ENCODE measurements at regions not wholly inside any gene's neighbourhood (a gene's known extent, or its start where the extent isn't known, plus 50 kb on each side); places are given as distances from the start of the nearest gene placed in this dataset.

DNA sequence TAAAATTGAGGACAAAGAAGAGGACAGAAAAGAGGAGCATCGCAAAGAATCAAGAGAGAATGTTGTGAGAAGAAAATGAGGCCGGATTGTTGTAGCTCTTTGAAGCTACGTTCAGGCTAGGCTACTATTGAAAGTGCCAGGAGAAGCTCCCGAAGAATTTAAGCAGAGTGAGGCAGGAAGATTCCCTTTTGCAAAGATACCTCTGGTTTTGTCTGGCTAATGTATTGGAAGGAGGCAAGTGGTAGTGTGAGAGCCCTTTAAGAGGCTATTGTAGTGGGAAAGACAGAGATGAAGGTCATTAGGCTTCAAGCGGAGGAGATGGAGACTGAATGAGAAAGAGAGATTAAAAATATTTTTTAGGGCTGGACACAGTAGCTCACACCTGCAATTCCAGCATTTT lies 476.9 kb upstream of the ADGRL2 start:
- Histone ChIP-seq H3K9me3 (ENCODE audit: control insufficient read depth in 1 of 2, insufficient read depth in 1 of 2, low read length in 2 of 2) (peaks cover 0 to 4% of the 10 kb centered on the region in 2 experiments), H3K27me3 (ENCODE audit: control insufficient read depth in 1 of 2, insufficient read depth in 2 of 2, low read length in 2 of 2) (no peaks in the 10 kb centered on the region), H3K27ac (ENCODE audit: low read depth in 1 of 2, low read length in 2 of 2) (no peak overlapping the region), H3K4me3 (ENCODE audit: low read length) (no peak overlapping the region), H3K36me3 (ENCODE audit: insufficient read depth, low read length) (no peaks in the 10 kb centered on the region), H3K4me1 (ENCODE audit: insufficient read depth, low read length) (no peaks in the 10 kb centered on the region)
- TF ChIP-seq, protein P1, sequence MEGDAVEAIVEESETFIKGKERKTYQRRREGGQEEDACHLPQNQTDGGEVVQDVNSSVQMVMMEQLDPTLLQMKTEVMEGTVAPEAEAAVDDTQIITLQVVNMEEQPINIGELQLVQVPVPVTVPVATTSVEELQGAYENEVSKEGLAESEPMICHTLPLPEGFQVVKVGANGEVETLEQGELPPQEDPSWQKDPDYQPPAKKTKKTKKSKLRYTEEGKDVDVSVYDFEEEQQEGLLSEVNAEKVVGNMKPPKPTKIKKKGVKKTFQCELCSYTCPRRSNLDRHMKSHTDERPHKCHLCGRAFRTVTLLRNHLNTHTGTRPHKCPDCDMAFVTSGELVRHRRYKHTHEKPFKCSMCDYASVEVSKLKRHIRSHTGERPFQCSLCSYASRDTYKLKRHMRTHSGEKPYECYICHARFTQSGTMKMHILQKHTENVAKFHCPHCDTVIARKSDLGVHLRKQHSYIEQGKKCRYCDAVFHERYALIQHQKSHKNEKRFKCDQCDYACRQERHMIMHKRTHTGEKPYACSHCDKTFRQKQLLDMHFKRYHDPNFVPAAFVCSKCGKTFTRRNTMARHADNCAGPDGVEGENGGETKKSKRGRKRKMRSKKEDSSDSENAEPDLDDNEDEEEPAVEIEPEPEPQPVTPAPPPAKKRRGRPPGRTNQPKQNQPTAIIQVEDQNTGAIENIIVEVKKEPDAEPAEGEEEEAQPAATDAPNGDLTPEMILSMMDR (IDR thresholded peaks at IDR 0.05), result no peak
- POLR2A ChIA-PET, result no interaction called here
- Mint-ChIP-seq H3K36me3 (ENCODE audit: low read depth) (no peaks in the 10 kb centered on the region), H3K4me1 (ENCODE audit: low read depth) (no peaks in the 10 kb centered on the region), H3K4me3 (no peak overlapping the region), H3K27me3 (no peaks in the 10 kb centered on the region), H3K27ac (no peak overlapping the region), H3K9me3 (peaks cover 6% of the 10 kb centered on the region)
- DNase-seq, result no peak
- CTCF ChIA-PET, result no interaction called here
- intact Hi-C loops (cut with DNase I, micrococcal nuclease), result no loop called here
- no peak for ATAC-seq (ENCODE audit: poor library complexity)

- TF ChIP-seq, protein P1 (IDR thresholded peaks at IDR 0.05), result no peak
- no peaks in the 10 kb centered on the region for H3K4me1 ChIP-seq (ENCODE audit: insufficient read depth, low read length)
- Mint-ChIP-seq H3K9me3 (peaks cover 6% of the 10 kb centered on the region), H3K4me1 (ENCODE audit: low read depth) (no peaks in the 10 kb centered on the region), H3K27ac (no peak overlapping the region), H3K27me3 (no peaks in the 10 kb centered on the region), H3K36me3 (ENCODE audit: low read depth) (no peaks in the 10 kb centered on the region), H3K4me3 (no peak overlapping the region)
- no peaks in the 10 kb centered on the region for H3K9me3 ChIP-seq (ENCODE audit: control insufficient read depth in 1 of 2, insufficient read depth in 1 of 2, low read length in 2 of 2)
- intact Hi-C loops (cut with DNase I, micrococcal nuclease), result no loop called here
- ChIA-PET POLR2A (no interaction called here), CTCF (no interaction called here)
- no peaks in the 10 kb centered on the region for H3K27me3 ChIP-seq (ENCODE audit: control insufficient read depth in 1 of 2, insufficient read depth in 2 of 2, low read length in 2 of 2)
- no peak overlapping the region for H3K4me3 ChIP-seq (ENCODE audit: low read length)
- no peak for ATAC-seq (ENCODE audit: poor library complexity)
- no peak overlapping the region for H3K27ac ChIP-seq (ENCODE audit: low read depth in 1 of 2, low read length in 2 of 2)
- DNase-seq, result no peak
- H3K36me3 ChIP-seq (ENCODE audit: insufficient read depth, low read length), result no peaks in the 10 kb centered on the region
These were observed 483.5 kb upstream of the ADGRL2 start for GRCh38 chr1:81317191-81317590.

GRCh38 chr1:81314513-81315233 lies 486.1 kb upstream of the ADGRL2 start:
- ATAC-seq (ENCODE audit: poor library complexity) (no peak), DNase-seq (no peak)
- H3K27me3 Mint-ChIP-seq, result no peaks in the 10 kb centered on the region
- Histone ChIP-seq H3K36me3 (ENCODE audit: insufficient read depth, low read length) (no peaks in the 10 kb centered on the region), H3K4me3 (ENCODE audit: low read length) (no peak overlapping the region), H3K9me3 (ENCODE audit: control insufficient read depth in 1 of 2, insufficient read depth in 1 of 2, low read length in 2 of 2) (no peaks in the 10 kb centered on the region), H3K27me3 (ENCODE audit: control insufficient read depth in 1 of 2, insufficient read depth in 2 of 2, low read length in 2 of 2) (no peaks in the 10 kb centered on the region), H3K27ac (ENCODE audit: low read depth in 1 of 2, low read length in 2 of 2) (no peak overlapping the region), H3K4me1 (ENCODE audit: insufficient read depth, low read length) (no peaks in the 10 kb centered on the region)
- H3K36me3 Mint-ChIP-seq (ENCODE audit: low read depth), result no peaks in the 10 kb centered on the region
- intact Hi-C loops (cut with DNase I, micrococcal nuclease), result no loop called here
- no peak overlapping the region for H3K4me3 Mint-ChIP-seq
- POLR2A ChIA-PET, result no interaction called here
- TF ChIP-seq, protein P1 (IDR thresholded peaks at IDR 0.05), result no peak
- no peak overlapping the region for H3K27ac Mint-ChIP-seq
- H3K4me1 Mint-ChIP-seq (ENCODE audit: low read depth), result no peaks in the 10 kb centered on the region
- CTCF ChIA-PET, result no interaction called here
- no peaks in the 10 kb centered on the region for H3K9me3 Mint-ChIP-seq
